ENCODE measurements at regions not wholly inside any gene's neighbourhood (a gene's known extent, or its start where the extent isn't known, plus 50 kb on each side); places are given as distances from the start of the nearest gene placed in this dataset.

GRCh38 chr2:579351-579886 is 97.8 kb downstream of the TMEM18 start:
- H3K9me3 ChIP-seq (ENCODE audit: insufficient read depth, low read length, severe bottlenecking): peaks cover 21% of the 10 kb centered on the region
- H3K4me2 ChIP-seq (ENCODE audit: insufficient read depth, low read length): peak overlapping the region; percentile 63
- H3K4me1 ChIP-seq (ENCODE audit: insufficient read depth, low read length): peaks cover 43% of the 10 kb centered on the region
- no peaks in the 10 kb centered on the region for H3K27me3 ChIP-seq (ENCODE audit: insufficient read depth, low read length, poor library complexity)
- peak; percentile 100 for ATAC-seq (ENCODE audit: insufficient read depth, low read depth)
- peak overlapping the region in 1 of 2 experiments; percentile 43; a peak in 2 of 4 replicates for H3K4me3 ChIP-seq (ENCODE audit: low read depth in 1 of 2, low read length in 2 of 2)
- DNase-seq: peak; percentile 90
- H3K27ac ChIP-seq (ENCODE audit: low read length): peak overlapping the region; percentile 90
- no peaks in the 10 kb centered on the region for H3K36me3 ChIP-seq (ENCODE audit: insufficient read depth, low read length)
- H3K79me2 ChIP-seq (ENCODE audit: insufficient read depth, low read length): no peaks in the 10 kb centered on the region
- H3K9ac ChIP-seq (ENCODE audit: low read depth, low read length): peak overlapping the region; percentile 31
- H4K20me1 ChIP-seq (ENCODE audit: insufficient read depth, low read length): no peaks in the 10 kb centered on the region
- TF ChIP-seq EZH2 (IDR thresholded peaks at IDR 0.05; ENCODE audit: borderline replicate concordance, low read depth, low read length, severe bottlenecking): no peak
- peak overlapping the region; percentile 63 for H2AFZ ChIP-seq (ENCODE audit: low read depth, low read length)

GRCh38 chr2:576292-576691 is 100.9 kb downstream of the TMEM18 start:
- Histone ChIP-seq H3K27me3 (ENCODE audit: insufficient read depth, low read length, poor library complexity) (no peaks in the 10 kb centered on the region), H3K9me3 (ENCODE audit: insufficient read depth, low read length, severe bottlenecking) (peaks cover 22% of the 10 kb centered on the region), H3K4me2 (ENCODE audit: insufficient read depth, low read length) (no peak overlapping the region), H3K9ac (ENCODE audit: low read depth, low read length) (no peak overlapping the region), H3K4me1 (ENCODE audit: insufficient read depth, low read length) (peaks cover 23% of the 10 kb centered on the region), H3K79me2 (ENCODE audit: insufficient read depth, low read length) (no peaks in the 10 kb centered on the region), H4K20me1 (ENCODE audit: insufficient read depth, low read length) (no peaks in the 10 kb centered on the region), H3K4me3 (ENCODE audit: low read depth in 1 of 2, low read length in 2 of 2) (no peak overlapping the region), H3K36me3 (ENCODE audit: insufficient read depth, low read length) (no peaks in the 10 kb centered on the region), H3K27ac (ENCODE audit: low read length) (no peak overlapping the region), H2AFZ (ENCODE audit: low read depth, low read length) (no peak overlapping the region)
- DNase-seq (no peak), ATAC-seq (ENCODE audit: insufficient read depth, low read depth) (no peak)
- TF ChIP-seq EZH2 (IDR thresholded peaks at IDR 0.05; ENCODE audit: borderline replicate concordance, low read depth, low read length, severe bottlenecking) (no peak), CTCF (IDR thresholded peaks at IDR 0.05; ENCODE audit: borderline replicate concordance, extremely low read depth, low read length, poor library complexity, severe bottlenecking) (no peak)

GRCh38 chr2:575727-576236 is 101.4 kb downstream of the TMEM18 start:
- no peak overlapping the region for H3K4me3 ChIP-seq (ENCODE audit: low read depth in 1 of 2, low read length in 2 of 2)
- no peak for DNase-seq
- no peaks in the 10 kb centered on the region for H4K20me1 ChIP-seq (ENCODE audit: insufficient read depth, low read length)
- no peaks in the 10 kb centered on the region for H3K79me2 ChIP-seq (ENCODE audit: insufficient read depth, low read length)
- H3K27me3 ChIP-seq (ENCODE audit: insufficient read depth, low read length, poor library complexity): no peaks in the 10 kb centered on the region
- TF ChIP-seq EZH2 (IDR thresholded peaks at IDR 0.05; ENCODE audit: borderline replicate concordance, low read depth, low read length, severe bottlenecking): no peak
- TF ChIP-seq CTCF (IDR thresholded peaks at IDR 0.05; ENCODE audit: borderline replicate concordance, extremely low read depth, low read length, poor library complexity, severe bottlenecking): no peak
- H2AFZ ChIP-seq (ENCODE audit: low read depth, low read length): no peak overlapping the region
- ATAC-seq (ENCODE audit: insufficient read depth, low read depth): no peak
- peaks cover 22% of the 10 kb centered on the region for H3K4me1 ChIP-seq (ENCODE audit: insufficient read depth, low read length)
- no peaks in the 10 kb centered on the region for H3K36me3 ChIP-seq (ENCODE audit: insufficient read depth, low read length)
- H3K27ac ChIP-seq (ENCODE audit: low read length): no peak overlapping the region
- H3K9me3 ChIP-seq (ENCODE audit: insufficient read depth, low read length, severe bottlenecking): peaks cover 26% of the 10 kb centered on the region
- no peak overlapping the region for H3K4me2 ChIP-seq (ENCODE audit: insufficient read depth, low read length)
- H3K9ac ChIP-seq (ENCODE audit: low read depth, low read length): no peak overlapping the region

- H3K9ac ChIP-seq (ENCODE audit: low read depth, low read length): no peak overlapping the region
- no peak overlapping the region for H3K4me2 ChIP-seq (ENCODE audit: insufficient read depth, low read length)
- H4K20me1 ChIP-seq (ENCODE audit: insufficient read depth, low read length): no peaks in the 10 kb centered on the region
- no peak for TF ChIP-seq EZH2 (IDR thresholded peaks at IDR 0.05; ENCODE audit: borderline replicate concordance, low read depth, low read length, severe bottlenecking)
- no peak for TF ChIP-seq CTCF (IDR thresholded peaks at IDR 0.05; ENCODE audit: borderline replicate concordance, extremely low read depth, low read length, poor library complexity, severe bottlenecking)
- H3K9me3 ChIP-seq (ENCODE audit: insufficient read depth, low read length, severe bottlenecking): peaks cover 26% of the 10 kb centered on the region
- H3K4me1 ChIP-seq (ENCODE audit: insufficient read depth, low read length): peaks cover 16% of the 10 kb centered on the region
- H3K4me3 ChIP-seq (ENCODE audit: low read depth in 1 of 2, low read length in 2 of 2): no peak overlapping the region
- H3K79me2 ChIP-seq (ENCODE audit: insufficient read depth, low read length): no peaks in the 10 kb centered on the region
- ATAC-seq (ENCODE audit: insufficient read depth, low read depth) (no peak), DNase-seq (no peak)
- no peak overlapping the region for H2AFZ ChIP-seq (ENCODE audit: low read depth, low read length)
- H3K27ac ChIP-seq (ENCODE audit: low read length): no peak overlapping the region
- H3K36me3 ChIP-seq (ENCODE audit: insufficient read depth, low read length): no peaks in the 10 kb centered on the region
- H3K27me3 ChIP-seq (ENCODE audit: insufficient read depth, low read length, poor library complexity): no peaks in the 10 kb centered on the region
Observed at GRCh38 chr2:575030-575726, 102.0 kb downstream of the TMEM18 start.
